ENCODE measurements at regions not wholly inside any gene's neighbourhood (a gene's known extent, or its start where the extent isn't known, plus 50 kb on each side); places are given as distances from the start of the nearest gene placed in this dataset.

DNA sequence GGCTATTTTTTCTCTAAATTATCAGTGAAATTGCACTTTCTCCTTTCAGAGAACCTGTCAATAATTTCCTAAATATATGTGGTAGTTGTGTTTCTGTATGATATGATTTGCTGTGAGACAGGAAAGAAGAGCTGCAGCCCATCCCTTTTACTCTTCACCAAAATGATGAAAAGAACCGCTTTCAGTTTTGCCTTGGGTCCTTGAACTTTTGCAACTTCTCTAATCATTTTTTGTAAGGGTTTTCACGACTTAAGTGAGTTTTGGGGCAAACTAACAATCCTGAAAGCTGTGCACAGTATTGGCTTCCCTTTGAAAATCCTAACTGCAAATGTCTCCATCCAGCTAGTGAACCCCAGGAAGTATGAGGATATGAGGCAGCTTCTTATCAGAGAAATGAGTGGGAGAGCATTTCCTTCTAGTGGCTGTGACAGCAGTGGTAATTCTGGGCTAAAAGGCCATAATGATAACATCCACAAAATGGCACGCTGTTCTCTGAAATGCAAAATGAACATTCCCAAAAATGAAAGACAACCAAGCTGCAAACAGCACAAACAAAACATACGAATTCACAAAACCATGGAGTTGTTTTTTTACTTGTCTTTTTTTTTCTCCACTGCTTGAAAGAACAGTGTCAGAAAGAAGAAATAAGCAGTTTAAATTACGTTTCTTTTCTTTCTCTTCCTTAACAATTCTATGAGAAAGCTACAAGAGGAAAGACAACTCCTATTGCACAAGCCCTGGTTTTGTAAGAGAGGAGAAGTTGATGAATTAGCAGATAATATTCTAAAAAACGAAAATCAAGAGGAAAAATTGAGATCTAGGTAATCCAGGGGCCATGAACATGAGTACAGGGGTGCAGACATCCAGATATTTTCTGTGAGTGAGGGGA is 1291.6 kb upstream of the ZEB2 start:
- WGBS, 2 donors: 26 to 51% methylated on average over 6 of the region's 6 CpGs

DNA sequence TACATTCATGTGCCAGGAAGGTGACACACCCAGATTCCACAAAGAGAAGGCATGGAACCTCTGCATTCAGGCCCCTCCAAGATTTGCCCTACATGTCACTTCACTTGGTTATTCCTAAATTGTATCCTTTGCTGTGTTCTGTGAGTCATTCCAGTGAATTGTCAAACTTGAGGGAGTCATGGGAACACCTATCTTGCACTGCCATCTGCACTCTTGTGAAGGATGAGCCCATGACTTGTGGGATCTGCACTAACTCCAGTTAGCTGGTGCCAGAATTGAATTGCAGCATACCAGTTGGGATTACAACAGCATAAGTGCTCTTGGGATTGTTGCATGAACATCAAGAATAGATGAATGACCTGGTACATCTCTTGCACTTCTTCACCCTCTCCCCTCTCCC is 1288.0 kb upstream of the ZEB2 start:
- DNase-seq: no peak
- intact Hi-C loops (cut with DNase I): no loop called here

More for the DNA sequence above, 1291.6 kb upstream of the ZEB2 start:
- H3K4me1 ChIP-seq: no peaks in the 10 kb centered on the region
- TF ChIP-seq EP300 (IDR thresholded peaks at IDR 0.05) (no peak), POLR2A (IDR thresholded peaks at IDR 0.05) (no peak)
- TF ChIP-seq, protein P1, sequence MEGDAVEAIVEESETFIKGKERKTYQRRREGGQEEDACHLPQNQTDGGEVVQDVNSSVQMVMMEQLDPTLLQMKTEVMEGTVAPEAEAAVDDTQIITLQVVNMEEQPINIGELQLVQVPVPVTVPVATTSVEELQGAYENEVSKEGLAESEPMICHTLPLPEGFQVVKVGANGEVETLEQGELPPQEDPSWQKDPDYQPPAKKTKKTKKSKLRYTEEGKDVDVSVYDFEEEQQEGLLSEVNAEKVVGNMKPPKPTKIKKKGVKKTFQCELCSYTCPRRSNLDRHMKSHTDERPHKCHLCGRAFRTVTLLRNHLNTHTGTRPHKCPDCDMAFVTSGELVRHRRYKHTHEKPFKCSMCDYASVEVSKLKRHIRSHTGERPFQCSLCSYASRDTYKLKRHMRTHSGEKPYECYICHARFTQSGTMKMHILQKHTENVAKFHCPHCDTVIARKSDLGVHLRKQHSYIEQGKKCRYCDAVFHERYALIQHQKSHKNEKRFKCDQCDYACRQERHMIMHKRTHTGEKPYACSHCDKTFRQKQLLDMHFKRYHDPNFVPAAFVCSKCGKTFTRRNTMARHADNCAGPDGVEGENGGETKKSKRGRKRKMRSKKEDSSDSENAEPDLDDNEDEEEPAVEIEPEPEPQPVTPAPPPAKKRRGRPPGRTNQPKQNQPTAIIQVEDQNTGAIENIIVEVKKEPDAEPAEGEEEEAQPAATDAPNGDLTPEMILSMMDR (IDR thresholded peaks at IDR 0.05): no peak
- no peak overlapping the region for H3K4me3 ChIP-seq
- intact Hi-C loops (cut with DNase I): no loop called here
- no peak for DNase-seq
- H3K27me3 ChIP-seq: no peaks in the 10 kb centered on the region
- no peak overlapping the region for H3K27ac ChIP-seq
- H3K9me3 ChIP-seq: no peaks in the 10 kb centered on the region
- no peaks in the 10 kb centered on the region for H3K36me3 ChIP-seq

DNA sequence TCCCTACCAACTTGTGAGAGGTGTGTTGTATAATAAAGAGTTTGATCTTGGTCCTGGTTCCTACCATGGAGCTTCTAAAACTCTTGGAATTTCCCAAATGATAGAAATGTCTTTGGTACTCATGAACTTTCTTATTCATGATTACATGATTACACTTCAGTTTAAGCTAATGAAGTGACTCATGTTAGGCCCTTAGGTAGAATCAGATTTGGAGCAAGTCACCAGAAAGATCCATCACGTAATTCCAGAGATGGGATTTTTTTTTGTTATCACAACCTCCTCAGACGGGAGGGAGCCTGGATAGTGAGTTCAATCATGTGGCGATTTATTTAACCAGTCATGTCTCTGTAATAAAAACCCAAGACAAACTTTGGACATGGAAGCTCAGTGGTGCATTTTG is 1287.6 kb upstream of the ZEB2 start:
- H3K27me3 ChIP-seq: no peaks in the 10 kb centered on the region
- WGBS, 2 donors: 64 to 90% methylated on average over 3 of the region's 3 CpGs

More for the DNA sequence above, 1288.0 kb upstream of the ZEB2 start:
- TF ChIP-seq POLR2A (IDR thresholded peaks at IDR 0.05) (no peak), EP300 (IDR thresholded peaks at IDR 0.05) (no peak), POLR2AphosphoS5 (IDR thresholded peaks at IDR 0.05) (no peak)
- TF ChIP-seq, protein P1 (IDR thresholded peaks at IDR 0.05): no peak
- no peaks in the 10 kb centered on the region for H3K36me3 ChIP-seq
- H3K9me3 ChIP-seq: no peaks in the 10 kb centered on the region
- H3K4me1 ChIP-seq: no peaks in the 10 kb centered on the region
- H3K4me3 ChIP-seq: no peak overlapping the region
- H3K27ac ChIP-seq: no peak overlapping the region
- no peaks in the 10 kb centered on the region for H3K27me3 ChIP-seq

DNA sequence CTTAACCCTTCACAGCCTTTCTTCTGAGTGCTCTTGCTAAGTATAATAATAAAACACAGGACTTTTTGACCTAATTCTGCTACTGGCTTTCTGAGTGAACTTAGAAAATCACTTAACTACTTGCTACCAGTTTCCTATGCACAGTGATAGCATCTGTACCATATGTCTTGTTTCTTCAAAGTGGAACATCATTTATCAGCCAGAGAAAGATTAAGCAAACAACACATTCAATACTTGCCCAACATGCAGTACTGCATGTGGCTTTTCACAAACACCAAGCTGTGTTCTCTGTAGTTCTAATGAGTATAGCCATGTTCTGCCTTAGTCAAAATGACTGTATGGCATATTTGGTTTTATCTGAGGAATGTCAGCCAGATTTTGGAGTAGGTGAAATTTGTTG is 1286.6 kb upstream of the ZEB2 start:
- Histone ChIP-seq H3K27ac (no peak overlapping the region), H3K9me3 (no peaks in the 10 kb centered on the region), H3K4me3 (no peak overlapping the region), H3K4me1 (no peaks in the 10 kb centered on the region), H3K27me3 (no peaks in the 10 kb centered on the region), H3K36me3 (no peaks in the 10 kb centered on the region)
- no peak for DNase-seq
- TF ChIP-seq EP300 (IDR thresholded peaks at IDR 0.05): no peak
- TF ChIP-seq POLR2A (IDR thresholded peaks at IDR 0.05): no peak
- TF ChIP-seq, protein P1 (IDR thresholded peaks at IDR 0.05): no peak
- TF ChIP-seq POLR2AphosphoS5 (IDR thresholded peaks at IDR 0.05): no peak
- intact Hi-C loops (cut with DNase I): no loop called here

More for the DNA sequence above, 1287.6 kb upstream of the ZEB2 start:
- no peak for TF ChIP-seq POLR2AphosphoS5 (IDR thresholded peaks at IDR 0.05)
- no peak for TF ChIP-seq EP300 (IDR thresholded peaks at IDR 0.05)
- no peak for TF ChIP-seq POLR2A (IDR thresholded peaks at IDR 0.05)
- TF ChIP-seq, protein P1 (IDR thresholded peaks at IDR 0.05): no peak
- no peaks in the 10 kb centered on the region for H3K9me3 ChIP-seq
- DNase-seq: no peak
- no peaks in the 10 kb centered on the region for H3K36me3 ChIP-seq
- intact Hi-C loops (cut with DNase I): no loop called here
- H3K27ac ChIP-seq: no peak overlapping the region
- no peak overlapping the region for H3K4me3 ChIP-seq
- H3K4me1 ChIP-seq: no peaks in the 10 kb centered on the region

DNA sequence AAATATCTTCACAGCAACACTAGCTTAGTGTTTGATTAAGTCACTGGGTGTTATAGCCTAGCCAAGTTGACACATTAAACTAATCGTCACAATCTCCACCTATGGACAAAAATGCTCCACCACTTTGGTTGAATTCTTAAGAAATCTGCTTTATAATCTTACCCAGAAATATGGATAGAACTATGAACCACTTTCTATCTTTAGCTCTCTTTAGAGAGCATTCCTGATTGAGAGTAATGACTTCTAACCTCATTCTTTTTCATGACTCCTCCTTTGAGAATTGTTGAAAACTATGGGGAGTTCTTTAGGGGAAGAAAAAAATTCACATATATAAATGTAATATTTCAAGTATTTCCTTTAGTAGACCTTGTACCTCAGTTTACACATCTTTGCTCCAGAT is 1282.2 kb upstream of the ZEB2 start:
- 90 to 92% methylated on average over 1 of the region's 1 CpG for WGBS, 2 donors
- intact Hi-C loops (cut with DNase I): no loop called here
- H3K36me3 ChIP-seq: no peaks in the 10 kb centered on the region

More for the DNA sequence above, 1282.2 kb upstream of the ZEB2 start:
- Histone ChIP-seq H3K4me3 (no peak overlapping the region), H3K27ac (no peak overlapping the region), H3K9me3 (no peaks in the 10 kb centered on the region), H3K4me1 (no peaks in the 10 kb centered on the region), H3K27me3 (no peaks in the 10 kb centered on the region)
- no peak for DNase-seq
- TF ChIP-seq EP300 (IDR thresholded peaks at IDR 0.05) (no peak), POLR2A (IDR thresholded peaks at IDR 0.05) (no peak), POLR2AphosphoS5 (IDR thresholded peaks at IDR 0.05) (no peak)
- TF ChIP-seq, protein P1 (IDR thresholded peaks at IDR 0.05): no peak

Data from sigmoid colon (tissue), 6 donors.